ENCODE measurements at regions not wholly inside any gene's neighbourhood (a gene's known extent, or its start where the extent isn't known, plus 50 kb on each side); places are given as distances from the start of the nearest gene placed in this dataset.

DNA sequence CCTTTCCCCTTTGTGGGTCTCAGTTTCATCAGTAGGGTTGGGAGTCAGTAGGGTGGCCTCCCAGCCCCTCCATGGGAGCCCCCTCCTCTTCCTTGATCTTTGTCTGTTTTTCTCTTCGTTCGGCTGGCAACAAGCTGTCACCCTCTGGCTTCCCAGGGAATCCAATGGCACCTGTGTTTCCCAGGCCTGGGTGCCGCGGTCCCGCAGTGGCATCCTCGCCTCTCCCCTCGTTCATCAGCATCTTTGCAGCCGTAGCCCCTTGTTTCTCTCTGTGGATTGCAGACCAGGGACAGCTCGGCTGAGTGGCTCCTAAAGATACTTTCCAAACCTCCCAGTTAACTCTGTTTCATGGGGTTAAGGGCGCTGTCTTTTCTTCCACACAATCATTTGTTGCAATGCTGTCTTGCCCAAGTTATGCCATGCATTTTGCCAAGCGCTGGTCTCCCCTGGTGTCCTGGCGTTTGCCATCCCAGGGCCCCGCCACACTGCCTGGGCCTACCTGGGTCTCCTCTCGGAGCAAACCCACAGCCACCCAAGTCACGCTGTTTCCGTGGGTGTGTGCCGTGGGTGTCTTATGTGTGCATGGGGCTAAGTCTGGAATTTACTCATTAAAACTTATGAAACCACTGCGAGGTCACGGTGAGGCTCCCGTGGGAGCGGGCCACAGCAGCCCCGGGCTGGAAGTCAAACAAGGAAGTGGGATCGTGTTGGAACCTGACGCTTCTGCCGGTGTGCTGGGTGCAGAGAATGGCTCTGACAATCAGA lies 189.4 kb upstream of the SHH start:
- TF ChIP-seq, protein P1, sequence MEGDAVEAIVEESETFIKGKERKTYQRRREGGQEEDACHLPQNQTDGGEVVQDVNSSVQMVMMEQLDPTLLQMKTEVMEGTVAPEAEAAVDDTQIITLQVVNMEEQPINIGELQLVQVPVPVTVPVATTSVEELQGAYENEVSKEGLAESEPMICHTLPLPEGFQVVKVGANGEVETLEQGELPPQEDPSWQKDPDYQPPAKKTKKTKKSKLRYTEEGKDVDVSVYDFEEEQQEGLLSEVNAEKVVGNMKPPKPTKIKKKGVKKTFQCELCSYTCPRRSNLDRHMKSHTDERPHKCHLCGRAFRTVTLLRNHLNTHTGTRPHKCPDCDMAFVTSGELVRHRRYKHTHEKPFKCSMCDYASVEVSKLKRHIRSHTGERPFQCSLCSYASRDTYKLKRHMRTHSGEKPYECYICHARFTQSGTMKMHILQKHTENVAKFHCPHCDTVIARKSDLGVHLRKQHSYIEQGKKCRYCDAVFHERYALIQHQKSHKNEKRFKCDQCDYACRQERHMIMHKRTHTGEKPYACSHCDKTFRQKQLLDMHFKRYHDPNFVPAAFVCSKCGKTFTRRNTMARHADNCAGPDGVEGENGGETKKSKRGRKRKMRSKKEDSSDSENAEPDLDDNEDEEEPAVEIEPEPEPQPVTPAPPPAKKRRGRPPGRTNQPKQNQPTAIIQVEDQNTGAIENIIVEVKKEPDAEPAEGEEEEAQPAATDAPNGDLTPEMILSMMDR (IDR thresholded peaks at IDR 0.05; ENCODE audit: low read depth, low read length), result no peak
- 0 out of 2 replicates have a peak, but pooled peaks cover 3% of the 10 kb centered on the region for H3K27me3 ChIP-seq

DNA sequence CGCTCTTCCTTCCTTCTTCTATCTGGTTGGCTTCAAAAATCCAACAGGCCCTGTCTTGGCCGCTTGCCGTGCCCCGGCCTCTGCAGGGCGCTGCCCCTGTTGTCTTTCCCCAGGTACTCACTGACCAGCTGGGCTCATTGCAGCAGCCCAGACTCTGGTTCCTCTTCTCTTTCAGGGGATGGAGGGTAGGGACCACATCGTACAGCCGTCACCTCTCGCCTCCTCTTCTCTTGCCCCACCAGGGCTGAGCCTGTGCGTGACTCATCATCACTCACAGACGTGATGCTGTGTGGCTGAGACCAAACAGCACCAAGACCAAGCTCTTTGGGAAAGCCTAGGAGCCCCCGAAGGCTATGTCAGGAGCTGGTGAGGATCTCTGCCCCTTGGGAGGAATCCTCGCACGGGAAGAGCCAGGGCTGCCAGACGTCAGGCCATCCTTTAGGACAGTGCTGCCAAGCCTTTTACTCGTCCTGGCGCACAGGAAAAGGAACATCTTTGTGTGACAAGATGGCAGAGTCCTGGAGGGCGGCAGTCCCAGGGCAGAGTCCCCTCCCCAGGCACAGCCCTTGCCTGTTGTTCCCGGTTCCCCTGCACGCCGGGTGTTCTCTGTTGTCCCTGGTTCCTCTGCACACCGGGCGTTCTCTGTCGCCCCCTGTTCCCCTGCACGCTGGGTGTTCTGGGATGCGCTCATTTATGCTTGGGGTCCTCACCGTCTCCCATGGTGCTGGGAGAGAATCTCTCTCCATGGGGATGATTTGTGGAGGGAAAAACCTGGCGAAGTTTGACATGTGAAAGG lies 188.5 kb upstream of the SHH start:
- H3K9me3 ChIP-seq, result no peaks in the 10 kb centered on the region
- H3K4me3 ChIP-seq (ENCODE audit: low read depth, low read length), result no peak overlapping the region
- no peak for DNase-seq
- TF ChIP-seq, protein P1 (IDR thresholded peaks at IDR 0.05; ENCODE audit: low read depth, low read length), result no peak
- H3K36me3 ChIP-seq, result no peaks in the 10 kb centered on the region
- H3K27me3 ChIP-seq, result 0 out of 2 replicates have a peak, but pooled peaks cover 3% of the 10 kb centered on the region
- H3K4me1 ChIP-seq, result no peaks in the 10 kb centered on the region

More for the DNA sequence above, 189.4 kb upstream of the SHH start:
- DNase-seq, result no peak
- Histone ChIP-seq H3K9me3 (no peaks in the 10 kb centered on the region), H3K4me1 (no peaks in the 10 kb centered on the region), H3K4me3 (ENCODE audit: low read depth, low read length) (no peak overlapping the region), H3K36me3 (no peaks in the 10 kb centered on the region)

DNA sequence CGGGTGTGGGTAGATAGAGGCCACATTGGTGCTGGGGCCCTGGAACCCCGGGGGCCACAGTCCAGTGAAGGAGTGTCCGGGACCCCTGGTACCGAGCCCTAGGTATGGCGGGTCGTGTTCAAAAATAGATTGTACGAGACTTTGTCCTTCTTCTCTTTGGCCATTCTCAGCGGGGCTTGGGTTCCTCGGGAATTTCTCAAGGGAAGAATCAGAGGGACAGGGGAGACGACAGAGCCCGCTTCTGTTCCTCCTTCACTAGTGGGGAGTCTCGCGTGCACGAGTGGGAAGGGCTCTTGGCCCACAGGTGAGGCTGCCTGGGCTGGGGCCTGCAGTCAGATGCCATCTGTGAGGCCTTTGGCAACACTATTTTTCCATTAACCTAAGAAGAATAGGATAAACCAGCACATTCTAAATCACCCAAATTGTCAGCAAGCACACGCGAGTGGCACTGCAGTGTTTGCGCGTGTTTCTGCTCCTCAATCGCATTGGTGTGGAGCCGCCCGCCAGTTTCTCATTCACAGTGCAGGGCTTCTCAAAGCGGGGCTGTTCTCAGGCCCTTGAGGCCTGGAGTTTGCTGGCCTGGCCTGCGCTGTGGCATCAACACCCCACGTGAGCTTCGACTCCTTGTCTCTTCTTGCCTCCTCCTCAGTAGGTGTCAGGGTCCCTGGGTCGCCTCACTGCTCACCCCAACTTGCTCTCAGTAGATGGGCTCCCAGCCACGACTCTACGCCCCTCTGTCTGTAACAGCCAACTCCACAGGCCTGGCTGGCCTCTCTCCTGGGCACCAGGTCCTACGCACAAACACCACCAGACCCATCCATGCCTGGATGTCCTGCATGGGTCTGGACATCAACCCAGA lies 187.6 kb upstream of the SHH start:
- TF ChIP-seq, protein P1 (IDR thresholded peaks at IDR 0.05; ENCODE audit: low read depth, low read length), result no peak
- H3K4me1 ChIP-seq, result no peaks in the 10 kb centered on the region
- 0 out of 2 replicates have a peak, but pooled peaks cover 2% of the 10 kb centered on the region for H3K27me3 ChIP-seq
- no peaks in the 10 kb centered on the region for H3K36me3 ChIP-seq
- DNase-seq, result no peak
- H3K9me3 ChIP-seq, result no peaks in the 10 kb centered on the region
- H3K4me3 ChIP-seq (ENCODE audit: low read depth, low read length), result no peak overlapping the region

DNA sequence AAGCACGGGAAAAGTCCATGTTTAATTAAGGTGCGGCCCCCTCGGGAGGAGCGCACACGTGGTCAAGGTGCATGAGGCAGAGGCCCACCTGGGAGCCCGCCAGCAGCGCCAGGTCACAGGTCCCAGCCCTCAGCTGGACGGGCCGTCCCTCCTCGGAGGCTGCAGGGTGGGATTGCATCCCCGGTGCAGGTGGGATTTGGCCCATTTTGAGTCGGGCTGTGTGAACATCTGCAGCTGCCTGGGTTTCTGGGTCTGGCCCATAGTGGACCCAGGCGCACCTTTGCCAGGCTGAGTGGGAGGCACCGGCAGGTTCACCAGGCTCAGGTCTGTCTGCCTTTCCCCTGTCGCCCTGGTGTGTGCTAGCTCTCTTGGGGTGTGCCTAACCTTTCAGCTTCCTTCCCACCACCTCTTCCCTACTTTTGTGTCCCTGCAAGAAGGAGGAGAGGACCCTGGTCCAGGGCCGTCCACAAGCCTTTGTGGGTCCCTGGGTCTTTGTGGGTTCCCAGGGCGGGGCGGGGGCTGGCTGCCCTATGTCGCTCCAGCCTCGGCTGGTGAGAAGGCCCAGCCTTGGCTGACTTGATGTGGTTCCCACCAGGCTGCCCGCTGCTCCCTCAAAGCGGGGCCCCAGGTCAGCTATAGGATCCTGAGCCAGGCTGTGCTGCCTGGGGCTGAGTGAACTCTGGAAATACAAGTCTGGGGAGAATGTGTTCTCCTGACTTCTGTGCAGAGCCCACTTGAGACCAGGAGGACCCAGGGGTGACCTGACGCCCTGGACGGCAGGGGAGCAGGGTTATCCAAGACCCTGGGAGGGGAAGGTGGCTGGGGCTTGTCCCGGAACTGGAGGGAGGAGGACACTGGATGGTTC lies 186.7 kb upstream of the SHH start:
- Histone ChIP-seq H3K9me3 (no peaks in the 10 kb centered on the region), H3K36me3 (no peaks in the 10 kb centered on the region), H3K4me1 (no peaks in the 10 kb centered on the region), H3K4me3 (ENCODE audit: low read depth, low read length) (no peak overlapping the region), H3K27me3 (no peaks in the 10 kb centered on the region)
- TF ChIP-seq, protein P1 (IDR thresholded peaks at IDR 0.05; ENCODE audit: low read depth, low read length), result no peak
- DNase-seq, result no peak

DNA sequence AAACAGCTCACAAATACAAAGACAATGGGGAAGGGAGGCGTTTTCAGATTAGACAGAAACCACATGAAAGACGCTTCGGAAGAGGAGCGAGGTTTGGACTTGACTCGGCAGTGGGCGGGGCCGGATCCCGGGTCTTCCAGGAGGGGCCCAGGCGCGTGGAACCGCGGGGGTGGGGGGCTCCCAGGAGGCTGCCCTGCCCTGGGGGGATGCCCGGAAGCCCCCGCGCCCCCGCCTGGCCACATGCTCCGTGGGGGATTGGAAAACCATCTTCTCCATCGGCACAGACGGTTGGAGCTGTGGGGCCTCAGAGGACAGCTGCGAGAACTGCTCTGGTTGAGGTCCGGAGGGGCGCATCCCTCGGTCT lies 186.0 kb upstream of the SHH start:
- H3K9me3 ChIP-seq, result no peaks in the 10 kb centered on the region
- no peaks in the 10 kb centered on the region for H3K27me3 ChIP-seq
- no peak overlapping the region for H3K4me3 ChIP-seq (ENCODE audit: low read depth, low read length)
- no peak for DNase-seq
- TF ChIP-seq, protein P1 (IDR thresholded peaks at IDR 0.05; ENCODE audit: low read depth, low read length), result no peak
- no peaks in the 10 kb centered on the region for H3K36me3 ChIP-seq
- no peaks in the 10 kb centered on the region for H3K4me1 ChIP-seq
